GM13976 (cell line): ENCODE measurements at regions not wholly inside any gene's neighbourhood (a gene's known extent, or its start where the extent isn't known, plus 50 kb on each side); places are given as distances from the start of the nearest gene placed in this dataset.

Experiments
- DNase-seq: peaks from one replicate; pipeline ENCODE4 v3.0.0; 2012; ENCODE audit warnings: low spot score
- CTCF ChIP-seq: IDR thresholded peaks from 2 replicates; pipeline ENCODE4 v1.5.1; 2012; ENCODE audit warnings: borderline replicate concordance, mild to moderate bottlenecking; ENCODE audit not compliant: insufficient read depth; ENCODE audit errors: extremely low read depth, missing control alignments, control extremely low read depth
- in situ Hi-C: fragments of 300-500 bp; cut with MboI; formaldehyde crosslinking; loops from one replicate; pipeline ENCODE4 v1.12.0; 2022; ENCODE audit warnings: low sequenced_read_pairs, mixed read lengths, inconsistent platforms; ENCODE audit not compliant: unreplicated experiment

GRCh38 chr6:19193624-19194023 lies 643.5 kb upstream of the ID4 start:
- in situ Hi-C loops, result no loop called here
- no peak for TF ChIP-seq CTCF
- DNase-seq, result no peak

GRCh38 chr6:19204445-19204844 lies 632.7 kb upstream of the ID4 start:
- in situ Hi-C loops, result no loop called here
- no peak for TF ChIP-seq CTCF
- no peak for DNase-seq

GRCh38 chr6:19205076-19205475 lies 632.1 kb upstream of the ID4 start:
- in situ Hi-C loops, result no loop called here
- TF ChIP-seq CTCF, result no peak
- no peak for DNase-seq

GRCh38 chr6:19209202-19209601 lies 628.0 kb upstream of the ID4 start:
- no peak for TF ChIP-seq CTCF
- no peak for DNase-seq
- in situ Hi-C loops, result no loop called here

GRCh38 chr6:19210849-19211590 lies 626.1 kb upstream of the ID4 start:
- peak; percentile 38 for TF ChIP-seq CTCF
- DNase-seq, result no peak
- in situ Hi-C loops, result no loop called here

- in situ Hi-C loops, result no loop called here
- TF ChIP-seq CTCF, result no peak
- DNase-seq, result no peak
Measured at GRCh38 chr6:19214231-19214630, 622.9 kb upstream of the ID4 start.

GRCh38 chr6:19219931-19220330 lies 617.2 kb upstream of the ID4 start:
- no peak for TF ChIP-seq CTCF
- no peak for DNase-seq
- in situ Hi-C loops, result no loop called here
